HG03196 (cell line): ENCODE measurements at regions not wholly inside any gene's neighbourhood (a gene's known extent, or its start where the extent isn't known, plus 50 kb on each side); places are given as distances from the start of the nearest gene placed in this dataset.

Experiments
- ATAC-seq: cut with Tn5 transposase; IDR thresholded peaks from one replicate; pipeline ENCODE4 v1.9.1; 2021; ENCODE audit not compliant: unreplicated experiment

DNA sequence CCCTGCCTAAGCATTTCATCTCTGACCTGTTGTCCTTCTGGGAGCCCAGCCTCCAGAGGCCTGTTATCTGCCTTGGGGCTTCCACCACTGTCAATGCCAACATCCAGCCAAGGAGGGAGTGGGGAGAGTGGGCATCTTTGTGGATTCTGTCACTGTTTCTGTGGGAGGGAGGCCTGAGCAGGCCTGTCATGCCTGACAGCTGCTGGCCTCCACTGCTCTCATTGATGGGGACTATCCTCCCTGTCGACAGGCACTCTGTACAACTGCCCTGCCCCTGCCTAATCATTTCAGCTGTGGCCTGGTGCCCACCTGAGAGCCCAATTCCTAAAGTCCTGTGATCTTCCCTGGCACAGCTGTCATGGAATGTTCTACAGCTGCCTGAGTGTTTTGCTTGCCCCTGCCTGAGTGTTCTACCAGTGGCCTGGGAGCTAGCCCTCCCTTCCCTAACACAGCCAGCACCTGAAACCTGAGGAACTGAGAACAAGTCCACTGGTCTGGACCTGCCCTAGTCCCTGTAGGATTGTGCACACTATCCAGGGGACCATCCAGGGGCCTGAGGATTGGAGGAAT lies 145.3 kb downstream of the FAM83B start:
- no peak for ATAC-seq

DNA sequence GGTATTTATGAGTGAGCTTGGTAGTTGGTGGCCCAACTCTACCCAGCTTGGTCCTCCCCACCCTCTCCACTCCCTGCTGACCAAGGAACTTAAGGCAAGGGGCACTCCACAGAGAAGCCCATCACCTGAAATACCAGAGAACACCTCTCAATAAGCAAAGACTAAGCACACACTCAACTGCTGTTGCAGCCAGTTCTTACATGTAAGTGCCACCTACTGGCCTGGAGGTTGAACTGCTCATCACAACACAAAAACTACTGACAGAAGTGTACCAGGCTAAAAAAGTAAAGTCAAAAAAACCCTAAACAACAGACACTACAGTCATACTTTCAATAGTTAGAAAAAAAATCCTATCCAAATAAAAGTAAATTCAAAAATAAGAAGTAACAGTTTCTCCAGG lies 146.2 kb downstream of the FAM83B start:
- no peak for ATAC-seq

DNA sequence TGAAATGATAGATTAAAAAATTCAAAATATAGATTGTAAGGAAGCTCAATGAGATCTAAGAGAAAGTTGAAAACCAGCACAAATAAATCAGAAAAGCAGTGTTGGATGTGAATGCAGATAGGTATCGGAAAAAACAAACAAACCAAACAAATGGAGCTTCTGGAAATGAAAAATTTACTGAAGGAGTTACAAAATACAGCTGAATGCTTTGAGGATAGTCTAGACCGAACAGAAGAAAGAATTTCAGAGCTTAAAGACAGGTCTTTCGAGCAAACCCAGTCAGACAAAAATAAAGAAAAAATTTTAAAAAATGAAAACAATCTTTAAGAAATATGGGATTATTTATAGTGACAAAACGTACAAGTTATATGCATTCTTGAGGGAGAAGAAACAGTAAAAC lies 146.7 kb downstream of the FAM83B start:
- no peak for ATAC-seq

DNA sequence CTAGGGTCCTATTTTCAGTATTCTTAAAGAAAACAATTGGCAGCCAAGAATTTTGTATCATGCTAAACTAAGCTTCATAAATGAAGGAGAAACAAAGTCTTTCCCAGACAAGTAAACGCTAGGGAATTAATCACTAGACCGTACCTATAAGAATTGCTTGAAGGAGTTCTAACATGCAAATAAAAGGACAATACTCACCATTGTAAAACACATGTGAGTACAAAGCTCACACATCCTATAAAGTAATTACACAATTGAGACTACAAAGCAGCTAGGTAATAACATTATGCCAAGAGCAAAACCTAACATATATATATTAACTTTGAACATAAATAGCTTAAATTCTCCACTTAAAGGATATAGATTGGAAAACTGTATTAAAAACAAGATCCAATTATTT lies 147.4 kb downstream of the FAM83B start:
- ATAC-seq: no peak

DNA sequence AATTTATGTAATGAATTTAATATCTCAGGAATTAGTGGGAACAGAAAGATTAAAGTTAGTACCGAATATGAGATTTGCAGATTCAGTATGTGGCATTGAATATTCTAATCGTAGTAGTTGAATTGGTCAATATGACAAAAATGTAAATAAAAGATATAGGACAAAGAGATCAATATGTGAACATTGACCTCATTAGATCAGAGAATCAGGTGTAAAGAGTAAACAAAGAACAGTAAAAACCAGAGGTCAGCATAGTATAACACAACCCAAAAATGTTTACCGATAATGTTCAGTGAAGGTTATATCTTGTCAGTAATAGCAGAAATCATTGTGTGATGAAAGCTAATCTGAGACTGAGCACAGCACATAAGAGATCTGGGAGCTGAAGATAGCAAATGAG lies 152.0 kb downstream of the FAM83B start:
- ATAC-seq: no peak

DNA sequence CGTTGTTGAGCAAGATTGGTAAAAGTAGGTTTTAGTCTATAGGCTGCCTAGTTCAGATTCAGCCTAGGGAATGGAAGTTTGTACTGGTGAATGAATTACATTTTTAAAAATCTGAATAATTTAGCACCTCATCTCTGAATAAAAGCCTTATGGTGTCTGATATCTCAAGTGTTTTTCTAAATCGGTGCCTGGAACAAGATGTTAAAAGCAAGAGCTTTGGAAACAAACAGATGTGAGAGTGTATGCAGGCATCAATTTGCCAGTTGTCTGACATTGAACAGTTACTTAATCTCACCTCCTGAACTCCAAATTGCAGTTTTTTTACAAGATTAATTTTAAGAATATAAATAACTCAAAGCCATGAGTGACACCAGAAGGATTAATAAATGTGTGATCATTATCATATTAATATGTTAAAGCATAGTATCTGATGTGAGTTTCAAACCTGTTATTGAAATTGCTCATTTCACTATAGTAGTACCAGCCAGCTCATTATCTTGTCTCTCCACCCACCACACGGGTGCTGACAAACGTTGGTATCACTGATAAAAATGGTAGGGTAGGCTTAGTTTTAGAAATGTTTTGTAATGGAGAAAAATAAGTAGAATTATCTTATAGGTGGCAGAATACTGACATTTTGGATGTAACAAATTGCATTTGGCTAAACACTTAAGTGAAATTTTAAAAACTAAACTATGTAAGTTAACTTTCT lies 157.3 kb downstream of the FAM83B start:
- ATAC-seq: no peak

DNA sequence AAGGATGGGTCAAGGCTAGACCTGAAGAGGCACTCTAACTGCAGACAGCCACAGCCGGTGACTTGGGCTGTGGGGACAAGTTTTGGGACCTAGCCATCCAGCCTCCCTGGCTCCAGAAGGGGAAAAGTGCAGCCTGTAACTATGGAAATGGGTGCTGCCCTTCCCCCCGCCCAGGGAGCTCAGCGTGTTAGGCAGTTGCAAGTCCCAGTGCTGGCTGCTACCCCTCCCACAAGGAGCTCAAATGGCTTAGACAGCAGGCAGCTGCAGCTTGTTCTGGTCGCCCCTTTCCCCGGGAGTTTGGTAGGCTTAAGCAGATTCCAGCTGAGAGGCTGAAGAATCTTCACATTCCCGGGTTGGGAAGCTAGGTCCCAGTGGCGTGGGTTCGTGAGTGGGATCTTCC lies 162.6 kb downstream of the FAM83B start:
- ATAC-seq: no peak

DNA sequence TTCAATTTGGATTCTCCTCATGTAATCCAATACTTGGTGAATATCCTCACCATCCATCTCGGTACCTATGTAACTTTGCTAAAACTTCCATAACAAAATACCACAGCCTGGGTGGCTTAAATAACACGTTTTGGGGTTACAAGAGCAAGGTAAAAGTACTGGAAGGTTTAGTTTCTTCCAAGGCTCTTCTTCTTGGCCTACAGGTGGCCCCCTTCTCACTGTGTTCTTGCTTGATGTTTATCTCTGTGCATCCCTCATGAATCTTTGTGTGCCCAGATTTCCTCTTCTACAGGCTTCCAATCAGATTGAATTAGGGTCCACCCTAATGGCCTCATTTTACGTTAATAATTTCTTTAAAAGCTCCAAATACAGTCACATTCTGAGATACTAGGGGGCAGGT lies 163.3 kb upstream of the HCRTR2 start:
- no peak for ATAC-seq

DNA sequence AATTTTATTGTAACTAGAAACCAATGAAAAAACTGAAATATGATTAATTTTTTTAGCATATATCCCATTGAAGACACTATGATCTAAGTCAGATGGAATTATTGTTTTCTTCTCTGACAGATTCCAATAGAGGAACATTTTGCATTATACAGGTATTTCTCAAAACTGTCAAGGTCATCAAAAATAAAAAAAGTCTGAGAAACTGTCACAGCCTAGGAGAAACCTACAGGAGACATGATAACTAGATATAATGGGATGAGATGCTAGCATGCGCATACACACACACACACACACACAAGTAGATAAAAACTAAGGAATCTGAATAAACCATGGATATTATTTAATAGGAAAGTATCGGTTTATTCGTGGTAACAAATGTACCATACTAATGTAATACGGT lies 161.9 kb upstream of the HCRTR2 start:
- no peak for ATAC-seq

DNA sequence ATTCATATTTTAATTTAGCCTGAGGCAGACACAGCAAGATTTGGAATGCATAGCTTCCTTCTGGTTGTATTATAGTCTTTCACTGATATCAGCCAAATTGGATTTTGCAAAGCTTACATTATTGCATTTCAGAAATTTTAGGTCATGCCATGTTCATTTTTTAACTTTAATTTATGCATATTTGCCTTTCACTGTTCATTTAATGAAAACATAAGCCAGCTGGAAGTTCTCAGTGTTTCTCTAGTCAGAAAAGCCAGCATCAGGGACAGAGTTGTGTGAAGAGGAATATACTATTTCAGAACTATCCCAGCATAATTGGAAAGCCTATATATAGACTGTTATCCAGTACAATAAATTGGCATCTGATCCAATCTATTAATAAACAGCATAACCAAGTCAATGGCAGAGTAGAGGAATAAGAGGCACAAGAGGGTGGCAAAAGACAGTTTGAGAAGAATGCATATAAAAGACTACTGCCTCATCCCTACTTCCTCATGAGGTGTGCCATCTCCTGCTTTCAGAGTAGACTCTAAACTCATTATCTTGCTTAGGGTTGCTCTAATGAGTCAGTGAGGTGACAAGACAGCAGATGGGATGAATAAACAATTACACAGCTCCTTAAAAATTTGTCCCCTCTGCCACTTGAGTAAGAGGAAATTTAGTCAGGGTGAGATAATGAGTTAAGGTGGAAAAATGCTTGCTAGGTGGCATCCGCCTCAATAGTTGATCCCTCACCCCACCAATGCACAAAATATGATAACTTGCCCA lies 159.8 kb upstream of the HCRTR2 start:
- ATAC-seq: no peak

DNA sequence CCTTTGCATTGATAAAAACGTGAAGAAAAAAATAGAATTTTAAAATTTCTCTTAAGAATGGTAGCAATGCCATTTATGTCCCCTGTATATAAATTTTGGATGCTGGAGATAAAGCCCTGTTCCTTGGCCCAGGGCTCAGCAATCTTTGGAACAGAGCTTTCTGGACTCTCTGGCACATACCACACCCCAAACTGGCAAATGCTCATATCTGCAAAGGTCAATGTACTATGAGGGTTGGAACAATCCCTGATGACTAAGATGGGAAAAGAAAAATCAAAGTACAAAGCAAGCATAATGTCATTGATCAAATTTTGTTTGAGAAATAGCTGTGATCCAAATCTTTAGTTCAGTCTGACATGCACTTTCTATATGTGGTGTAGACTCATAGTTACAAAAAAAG lies 158.1 kb upstream of the HCRTR2 start:
- no peak for ATAC-seq

DNA sequence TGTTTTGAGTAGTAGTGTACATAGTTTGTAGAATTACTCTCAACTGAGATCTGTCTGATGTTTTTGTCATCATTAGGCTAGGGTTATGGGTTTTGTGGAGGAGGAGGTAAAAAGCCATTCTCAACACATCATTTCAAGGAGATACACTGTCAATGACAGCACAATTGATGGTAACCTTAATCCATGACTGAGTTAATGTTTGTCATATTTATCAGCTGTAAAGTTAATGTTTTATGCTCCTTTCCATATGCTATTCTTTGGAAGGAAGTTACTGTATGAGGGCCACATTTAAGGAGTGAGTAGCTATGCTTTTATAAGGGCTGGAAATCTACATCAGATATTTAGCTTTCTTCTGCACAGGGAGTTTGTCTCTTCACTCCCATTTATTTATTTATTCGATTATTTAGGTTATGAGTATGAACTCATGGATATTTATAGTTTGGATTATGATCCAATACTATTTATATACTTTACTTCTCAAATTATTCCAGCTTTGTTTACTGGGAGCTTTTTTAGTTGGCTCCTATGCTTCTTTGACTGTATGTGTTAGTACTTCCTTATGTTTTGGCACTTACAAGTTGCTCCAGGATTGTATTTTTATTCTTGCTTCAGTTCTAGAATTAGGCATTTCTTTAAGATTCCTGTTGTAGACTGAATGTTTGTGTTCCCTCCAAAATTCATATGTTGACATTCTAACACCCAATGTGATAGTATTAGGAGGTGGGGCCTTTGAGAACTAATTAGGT lies 156.6 kb upstream of the HCRTR2 start:
- no peak for ATAC-seq

DNA sequence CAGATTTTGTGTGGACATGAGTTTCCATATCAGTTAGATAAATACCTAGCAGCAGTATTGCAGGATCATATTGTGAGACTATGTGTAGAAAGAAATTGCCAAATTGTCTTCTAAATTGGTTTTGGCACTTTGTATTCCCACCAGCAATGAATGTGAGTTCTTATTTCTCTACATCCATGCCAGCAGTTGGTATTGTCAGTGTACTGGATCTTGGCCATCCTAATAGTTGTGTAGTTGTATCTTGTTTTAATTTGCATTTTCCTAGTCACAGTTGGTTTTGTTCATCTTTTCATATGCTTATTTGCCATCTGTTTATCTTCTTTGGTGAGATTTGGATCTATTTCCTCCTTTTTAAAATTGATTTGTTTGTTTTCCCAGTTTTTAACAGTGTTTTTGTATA lies 154.7 kb upstream of the HCRTR2 start:
- ATAC-seq: no peak

DNA sequence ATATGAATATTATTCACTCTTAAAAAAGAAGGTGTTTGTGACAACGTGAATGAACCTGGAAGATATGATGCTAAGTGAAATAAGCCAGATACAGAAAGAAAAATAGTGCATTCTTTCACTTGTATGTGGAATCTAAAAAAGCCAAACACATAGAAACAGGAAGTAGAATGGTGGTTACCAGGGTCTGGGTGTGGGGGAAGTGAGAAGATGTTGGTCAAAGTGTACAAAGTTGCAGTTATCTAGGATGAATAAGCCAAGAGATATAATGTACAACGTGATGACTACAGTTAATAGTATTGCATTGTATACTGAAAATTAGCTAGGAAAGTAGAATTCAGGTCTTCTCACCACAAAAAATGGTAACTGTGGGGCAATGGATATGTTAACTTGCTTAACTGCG lies 151.1 kb upstream of the HCRTR2 start:
- no peak for ATAC-seq

DNA sequence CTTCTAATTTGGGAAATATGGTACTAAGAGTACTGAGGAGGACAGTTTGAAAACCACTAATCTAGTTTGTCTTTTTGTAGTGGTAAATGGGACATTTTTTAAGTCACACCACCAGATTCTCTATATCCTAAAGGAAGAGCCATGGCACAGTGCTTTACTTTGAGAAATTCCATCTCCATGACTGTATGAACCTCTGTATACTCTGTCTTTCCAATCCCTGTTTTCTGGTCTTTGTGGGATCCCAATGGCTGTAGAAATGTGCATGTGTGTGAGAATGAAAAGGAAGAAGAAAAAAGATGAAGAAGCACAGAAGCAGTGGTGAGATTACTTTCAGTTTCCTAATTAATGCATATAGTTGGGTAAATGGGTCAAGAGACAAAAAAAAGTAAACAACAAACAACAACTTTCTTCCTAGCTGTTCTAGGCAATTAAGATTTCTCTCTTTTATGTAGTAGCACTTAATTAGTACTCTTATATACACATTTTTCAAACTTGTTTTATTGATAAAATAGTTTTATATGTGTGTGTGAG lies 141.2 kb upstream of the HCRTR2 start:
- ATAC-seq: no peak

DNA sequence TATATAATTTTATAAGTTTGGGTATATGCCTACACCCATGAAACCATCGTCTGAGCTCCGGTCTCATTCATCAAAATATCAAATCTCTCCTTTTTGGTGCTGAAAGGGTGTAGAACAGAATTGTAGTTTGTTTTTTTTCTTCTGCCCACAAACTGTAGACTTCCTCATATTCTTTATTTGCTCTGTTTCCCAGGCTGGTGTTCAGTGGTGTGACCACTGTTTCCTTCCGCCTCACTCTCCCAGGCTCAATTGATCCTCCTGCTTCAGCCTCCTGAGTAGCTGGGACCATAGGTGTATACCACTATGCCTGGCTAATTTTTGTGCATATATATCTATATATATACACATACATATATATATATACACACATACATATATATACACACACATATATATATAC lies 139.6 kb upstream of the HCRTR2 start:
- no peak for ATAC-seq

DNA sequence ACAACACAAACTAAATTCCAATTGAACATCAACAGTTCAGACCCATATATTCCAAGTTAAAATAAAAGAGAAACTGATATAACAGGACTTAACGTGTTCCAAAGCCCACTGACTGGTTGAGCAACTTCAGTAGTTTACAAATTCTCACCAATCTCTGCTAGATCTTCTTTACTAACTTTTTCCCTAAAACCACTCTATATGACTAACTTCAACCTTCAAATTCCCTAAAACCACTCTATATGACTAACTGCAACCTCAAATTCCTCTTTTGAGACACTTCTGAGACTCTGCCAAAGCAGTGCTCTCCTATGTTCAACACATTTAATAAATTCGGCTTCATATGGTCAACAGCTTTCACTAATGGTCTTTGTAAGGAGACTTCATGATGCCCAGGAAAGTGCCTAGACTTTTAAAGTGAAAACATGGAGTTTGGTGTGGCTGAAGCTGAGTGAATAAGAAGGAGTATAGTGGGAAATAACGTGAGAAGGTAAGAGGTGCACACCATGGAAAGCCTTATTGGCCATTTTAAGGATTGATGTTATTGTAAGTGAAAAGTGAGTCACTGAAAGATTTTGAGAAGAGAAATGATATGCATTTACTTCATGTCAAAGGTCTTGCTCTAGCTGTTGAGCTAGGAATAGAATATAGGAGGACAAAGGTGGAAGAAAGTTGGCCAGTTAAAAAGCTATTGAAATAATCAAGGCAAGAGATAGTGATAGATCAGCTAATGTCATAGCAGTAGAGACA lies 134.0 kb upstream of the HCRTR2 start:
- no peak for ATAC-seq

DNA sequence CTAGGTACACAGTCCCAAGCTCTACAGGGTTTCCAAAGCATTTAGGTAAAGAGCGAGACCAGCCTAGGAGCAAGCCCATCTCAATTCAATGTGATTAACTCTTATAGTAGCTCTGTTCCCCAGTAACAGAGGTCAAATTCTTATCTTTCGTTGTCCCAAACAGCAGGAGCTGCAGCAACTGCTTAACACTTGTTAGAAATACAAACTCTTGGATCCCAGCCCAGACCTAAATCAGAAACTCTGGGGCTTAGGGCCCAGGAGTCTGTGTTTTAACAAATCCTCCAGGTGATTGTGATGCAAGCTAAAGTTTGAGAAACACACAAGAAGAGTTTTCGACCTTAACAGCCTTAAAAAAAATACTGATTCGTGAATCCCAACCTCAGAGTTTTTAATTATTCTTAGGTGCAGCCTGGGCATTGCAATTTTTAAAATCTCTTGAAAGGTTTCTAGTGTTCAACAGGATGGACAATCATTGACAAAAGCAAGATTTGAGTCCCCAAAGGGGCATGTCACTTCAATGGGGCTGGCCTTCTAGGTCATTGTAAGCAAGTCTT lies 127.4 kb upstream of the HCRTR2 start:
- no peak for ATAC-seq

DNA sequence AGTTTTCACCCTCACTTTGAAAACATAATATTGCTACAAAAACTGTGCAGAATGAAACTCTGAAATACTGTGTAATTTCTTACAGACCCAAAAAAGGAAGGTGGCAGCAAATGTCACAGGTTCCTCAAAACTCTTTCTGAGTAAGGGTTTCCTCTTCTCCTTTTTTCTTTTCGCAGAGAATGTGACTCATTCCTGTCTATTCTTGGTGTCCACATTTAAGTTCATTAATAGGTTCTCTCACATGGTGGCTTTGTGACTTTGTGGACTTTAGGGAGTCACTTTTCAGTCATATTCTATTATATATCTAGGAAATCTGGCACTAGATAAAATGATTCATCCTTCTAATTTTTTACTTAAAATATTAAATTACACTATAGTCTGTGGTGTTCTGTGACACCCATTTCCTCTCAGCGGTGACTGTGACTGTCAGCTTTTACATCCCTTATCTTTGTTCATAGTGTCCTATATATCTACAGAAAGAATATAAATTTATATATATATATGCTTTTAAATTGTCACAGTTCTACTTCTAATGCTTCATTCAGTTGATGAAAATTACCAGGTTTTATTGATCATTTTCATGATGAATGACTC lies 126.8 kb upstream of the HCRTR2 start:
- ATAC-seq: peak; percentile 56

DNA sequence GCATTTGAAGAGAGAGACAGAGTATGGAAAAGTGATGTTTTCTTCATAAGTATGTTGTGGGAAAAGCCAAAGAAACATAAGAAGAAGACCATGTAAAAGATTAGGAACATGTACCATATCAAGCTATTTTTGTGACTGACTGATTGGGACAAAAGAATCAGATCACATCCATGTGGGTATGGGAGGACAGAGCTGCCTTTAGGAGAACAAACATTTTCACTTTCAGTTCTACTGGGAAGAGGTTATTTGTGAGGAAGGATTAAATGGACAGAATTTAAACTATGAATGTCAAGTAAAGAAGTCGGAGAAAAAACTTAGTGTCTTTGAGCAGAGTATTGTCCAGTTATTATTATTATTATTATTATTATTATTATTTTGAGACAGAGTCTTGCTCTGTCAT lies 124.4 kb upstream of the HCRTR2 start:
- ATAC-seq: no peak
